RWPE1 (cell line): ENCODE measurements at regions not wholly inside any gene's neighbourhood (a gene's known extent, or its start where the extent isn't known, plus 50 kb on each side); places are given as distances from the start of the nearest gene placed in this dataset.

Experiments
- CTCF ChIA-PET: fragments of 350-600 bp; sonication (Branson Sonifier 250); formaldehyde crosslinking; extraction: SDS; loops from one replicate; lab custom pipeline; 2021; lab: Yijun Ruan, JAX
- POLR2A ChIA-PET: fragments of 400-600 bp; formaldehyde crosslinking; extraction: SDS; loops from one replicate; lab custom pipeline; 2020; ENCODE audit warnings: antibody characterized with exemption; ENCODE audit not compliant: low non-redundant PET; lab: Yijun Ruan, JAX
- DNase-seq: peaks from one replicate; pipeline ENCODE4 v3.0.0; 2012; ENCODE audit warnings: low spot score
- H3K27ac ChIP-seq: fragments of 450-650 bp; 2 replicates; pipeline ENCODE4 v1.5.1; 2017
- TF ChIP-seq, protein P1 (sequence below): fragments of 450-650 bp; conservative IDR thresholded peaks from 2 replicates; pipeline ENCODE4 v1.5.1; 2017; ENCODE audit warnings: low read depth, mild to moderate bottlenecking

DNA sequence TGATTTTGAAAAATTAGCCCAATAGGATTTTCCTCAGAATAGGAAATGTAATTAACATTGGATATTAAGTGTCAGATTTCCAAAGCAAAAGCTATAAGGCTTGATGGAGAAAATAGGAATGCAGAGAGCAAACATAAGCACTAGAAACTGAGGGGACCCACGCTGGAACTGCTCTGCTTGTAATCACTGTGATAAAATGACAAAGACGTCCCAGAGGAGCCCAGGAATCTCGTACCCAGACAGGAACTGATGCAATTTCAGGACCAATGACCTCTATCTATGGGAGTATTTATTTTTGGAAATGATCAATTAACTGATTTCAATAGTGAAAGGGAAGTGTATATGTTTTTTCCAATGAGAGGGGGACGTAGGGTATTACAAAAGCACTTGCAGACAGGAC is 714.5 kb upstream of the WWC1 start:
- TF ChIP-seq, protein P1, sequence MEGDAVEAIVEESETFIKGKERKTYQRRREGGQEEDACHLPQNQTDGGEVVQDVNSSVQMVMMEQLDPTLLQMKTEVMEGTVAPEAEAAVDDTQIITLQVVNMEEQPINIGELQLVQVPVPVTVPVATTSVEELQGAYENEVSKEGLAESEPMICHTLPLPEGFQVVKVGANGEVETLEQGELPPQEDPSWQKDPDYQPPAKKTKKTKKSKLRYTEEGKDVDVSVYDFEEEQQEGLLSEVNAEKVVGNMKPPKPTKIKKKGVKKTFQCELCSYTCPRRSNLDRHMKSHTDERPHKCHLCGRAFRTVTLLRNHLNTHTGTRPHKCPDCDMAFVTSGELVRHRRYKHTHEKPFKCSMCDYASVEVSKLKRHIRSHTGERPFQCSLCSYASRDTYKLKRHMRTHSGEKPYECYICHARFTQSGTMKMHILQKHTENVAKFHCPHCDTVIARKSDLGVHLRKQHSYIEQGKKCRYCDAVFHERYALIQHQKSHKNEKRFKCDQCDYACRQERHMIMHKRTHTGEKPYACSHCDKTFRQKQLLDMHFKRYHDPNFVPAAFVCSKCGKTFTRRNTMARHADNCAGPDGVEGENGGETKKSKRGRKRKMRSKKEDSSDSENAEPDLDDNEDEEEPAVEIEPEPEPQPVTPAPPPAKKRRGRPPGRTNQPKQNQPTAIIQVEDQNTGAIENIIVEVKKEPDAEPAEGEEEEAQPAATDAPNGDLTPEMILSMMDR = no peak
- no peak overlapping the region for H3K27ac ChIP-seq
- ChIA-PET CTCF (interaction anchor here (0.7 to 1.3 kb wide), 3 partner anchors 11 to 470 kb away, joined by 3 to 4 read pairs (median 3); no protein-coding TSS in a partner anchor), POLR2A (no interaction called here)
- DNase-seq = no peak

DNA sequence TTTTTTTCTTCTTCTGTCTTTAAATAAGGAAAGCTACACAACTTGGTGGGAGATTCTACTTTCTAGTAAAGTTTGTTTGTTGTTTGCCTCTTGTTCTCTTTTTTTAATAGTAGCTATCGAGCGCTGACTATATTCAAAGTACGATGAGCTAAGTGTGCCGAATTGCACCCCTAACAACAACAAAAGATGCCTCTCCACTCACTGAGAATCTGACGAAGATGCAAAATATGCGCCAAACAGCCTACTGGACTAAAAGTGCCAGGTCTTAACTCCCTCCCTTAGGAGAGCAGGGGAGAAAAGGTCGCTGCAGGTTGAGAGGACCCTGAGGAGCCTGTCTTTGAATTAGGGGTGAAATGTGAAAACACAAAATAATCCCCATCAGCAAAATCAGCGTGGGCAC is 713.8 kb upstream of the WWC1 start:
- ChIA-PET CTCF (interaction anchor here (0.7 to 1.1 kb wide), 2 partner anchors 10 to 392 kb away, joined by 4 to 5 read pairs; no protein-coding TSS in a partner anchor), POLR2A (no interaction called here)
- H3K27ac ChIP-seq = no peak overlapping the region
- no peak for DNase-seq
- TF ChIP-seq, protein P1 = no peak

DNA sequence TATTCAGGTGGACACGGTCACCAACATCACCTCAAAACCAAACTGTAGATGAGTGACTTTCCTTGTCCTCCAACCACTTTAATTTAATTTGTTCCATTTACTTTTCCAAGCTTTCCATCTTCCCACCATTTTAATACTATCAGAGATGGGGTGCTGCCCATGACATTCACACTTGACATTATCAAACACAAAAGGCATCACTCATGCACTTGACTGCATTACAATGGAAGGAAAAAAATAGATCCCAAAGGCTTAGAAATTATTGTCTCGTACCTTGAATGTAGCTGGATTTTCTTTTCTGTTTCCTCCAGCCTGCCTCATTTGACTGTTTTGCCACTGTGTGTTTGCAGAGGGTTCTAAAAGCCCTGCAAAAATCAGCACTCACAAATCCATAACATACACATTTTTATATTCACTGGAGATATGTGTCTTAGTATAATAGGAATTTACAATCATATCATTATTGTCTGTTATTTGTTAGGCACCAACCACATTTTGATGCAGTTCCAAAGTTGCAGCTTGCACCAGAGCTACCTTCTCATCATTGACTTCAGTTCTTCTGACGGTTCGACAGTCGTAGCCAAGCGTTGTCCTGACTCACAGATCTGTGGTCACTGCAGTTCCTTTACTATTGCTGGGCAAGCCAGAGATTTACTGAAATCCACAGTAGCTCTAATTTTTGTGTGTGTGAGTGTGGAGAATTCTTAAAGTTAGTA is 712.3 kb upstream of the WWC1 start:
- no peak overlapping the region for H3K27ac ChIP-seq
- TF ChIP-seq, protein P1 = no peak
- ChIA-PET CTCF (interaction anchor here (1.0 to 1.4 kb wide), 2 partner anchors 8 to 468 kb away, joined by 5 to 9 read pairs; no protein-coding TSS in a partner anchor), POLR2A (no interaction called here)
- DNase-seq = no peak

DNA sequence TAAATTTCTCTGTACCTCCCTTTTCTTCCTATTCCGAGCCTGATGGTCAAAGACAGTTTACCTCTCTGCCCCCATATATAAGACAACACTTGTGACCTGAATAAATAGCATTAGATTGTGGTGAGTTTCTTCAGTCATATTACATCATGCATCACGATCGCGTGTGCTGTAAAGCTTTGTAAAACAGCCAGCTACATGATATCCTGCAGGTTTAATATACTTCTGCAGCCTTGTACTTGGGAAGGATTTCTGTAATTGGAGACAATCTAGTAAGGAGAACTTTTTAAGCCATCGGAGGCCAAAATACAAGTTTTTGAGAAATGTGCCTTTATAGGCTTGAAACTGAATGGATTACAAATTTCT is 711.8 kb upstream of the WWC1 start:
- DNase-seq = no peak
- CTCF ChIA-PET = interaction anchor here (1.4 kb wide), 1 partner anchor 468 kb away, joined by 9 read pairs; no protein-coding TSS in a partner anchor
- POLR2A ChIA-PET = no interaction called here
- TF ChIP-seq, protein P1 = no peak
- H3K27ac ChIP-seq = no peak overlapping the region

DNA sequence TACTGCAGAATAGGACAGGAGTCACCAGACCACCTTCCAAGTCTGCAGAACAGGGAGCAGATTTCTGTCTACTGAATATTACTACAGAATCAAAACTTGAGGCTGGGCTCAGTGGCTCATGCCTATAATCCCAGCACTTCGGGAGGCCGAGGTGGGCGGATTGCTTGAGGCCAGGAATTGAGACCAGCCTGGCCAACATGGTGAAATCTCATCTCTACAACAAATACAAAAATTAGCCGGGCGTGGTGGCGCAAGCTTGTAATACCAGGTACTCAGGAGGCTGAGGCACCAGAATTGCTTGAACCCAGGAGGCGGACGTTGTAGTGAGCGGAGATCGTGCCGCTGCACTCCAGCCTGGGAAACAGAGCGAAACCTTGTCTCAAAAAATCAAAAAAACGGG is 710.8 kb upstream of the WWC1 start:
- TF ChIP-seq, protein P1 = no peak
- no peak overlapping the region for H3K27ac ChIP-seq
- no peak for DNase-seq
- POLR2A ChIA-PET = no interaction called here
- CTCF ChIA-PET = interaction anchor here (0.7 to 1.0 kb wide), 2 partner anchors 40 to 467 kb away, joined by 3 to 4 read pairs; no protein-coding TSS in a partner anchor

DNA sequence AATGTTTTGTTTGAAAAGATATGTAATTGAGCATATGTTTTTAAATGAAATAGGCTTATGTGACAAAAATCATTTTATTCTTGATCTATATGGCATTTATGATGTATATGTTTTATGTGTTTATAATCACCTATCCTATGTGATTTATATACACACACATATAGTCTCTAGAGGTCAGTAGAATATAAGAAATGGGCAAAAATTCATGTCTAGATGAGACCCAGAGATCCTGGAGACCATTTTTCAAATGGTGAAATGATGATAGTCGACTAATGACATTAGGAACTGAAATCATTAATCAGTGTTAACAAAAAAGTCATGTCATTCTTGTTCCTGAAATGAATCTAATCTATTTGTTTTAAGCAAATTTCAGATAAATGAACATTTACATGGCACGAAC is 709.2 kb upstream of the WWC1 start:
- peak; percentile 57 for DNase-seq
- H3K27ac ChIP-seq = no peak overlapping the region
- TF ChIP-seq, protein P1 = peak; percentile 54
- CTCF ChIA-PET = interaction anchor here (0.7 to 1.6 kb wide), 5 partner anchors 9 to 1051 kb away, joined by 3 to 4 read pairs (median 4); no protein-coding TSS in a partner anchor
- POLR2A ChIA-PET = no interaction called here
